GM21529 (cell line): ENCODE measurements at regions not wholly inside any gene's neighbourhood (a gene's known extent, or its start where the extent isn't known, plus 50 kb on each side); places are given as distances from the start of the nearest gene placed in this dataset.

Experiments
- ATAC-seq: cut with Tn5 transposase; IDR thresholded peaks from one replicate; pipeline ENCODE4 v1.9.1; 2021; ENCODE audit not compliant: unreplicated experiment

GRCh38 chr22:48580481-48580970 lies 1247.1 kb downstream of the BRD1 start:
- no peak for ATAC-seq

- ATAC-seq, result no peak
Observed at GRCh38 chr22:48579928-48580309, 1247.8 kb downstream of the BRD1 start.

GRCh38 chr22:48579043-48579927 lies 1248.4 kb downstream of the BRD1 start:
- ATAC-seq, result no peak

DNA sequence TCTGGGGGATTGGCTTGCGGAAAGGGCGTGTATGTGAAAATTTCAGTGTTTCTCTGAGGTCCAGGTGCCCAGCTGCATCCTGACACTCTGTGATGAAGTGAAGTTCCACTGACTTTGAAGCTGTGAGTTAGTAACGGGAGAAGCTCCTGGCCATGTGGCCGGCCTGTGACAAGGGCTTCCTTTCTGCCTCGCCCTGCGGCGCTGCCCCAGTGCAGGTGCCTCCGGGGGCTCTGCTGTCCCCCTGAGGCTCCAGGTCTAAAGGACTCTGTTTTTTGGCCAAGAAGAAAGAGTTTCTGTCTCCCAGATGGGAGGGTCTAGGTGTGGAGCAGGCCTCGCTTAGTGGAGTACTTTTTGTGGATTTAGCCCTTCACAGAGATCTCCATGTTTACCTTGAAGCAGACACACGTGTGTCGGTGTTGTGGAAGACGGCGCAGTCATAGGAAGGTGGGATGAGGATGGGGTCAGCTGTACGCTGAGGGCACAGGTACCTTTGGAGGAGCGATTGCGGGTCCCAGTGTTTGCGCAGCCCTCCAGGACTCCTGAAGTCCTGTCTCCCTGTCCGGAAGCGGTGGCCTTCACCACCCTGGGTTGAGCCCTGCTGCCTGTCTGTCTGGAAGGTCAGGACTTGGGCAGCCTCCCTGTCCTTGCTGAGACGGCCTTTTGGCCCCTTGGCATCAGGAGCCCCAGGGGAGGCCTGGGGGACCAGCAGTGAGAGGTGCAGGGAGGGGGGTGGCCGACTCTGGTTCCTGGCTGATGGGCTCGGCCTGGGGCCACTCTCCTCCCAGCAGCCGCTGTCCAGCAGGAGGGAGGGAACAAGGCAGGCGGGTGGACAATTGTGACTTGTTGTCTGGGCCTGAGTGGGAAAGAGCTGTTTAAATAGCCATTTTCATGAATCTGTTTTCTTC lies 1249.3 kb downstream of the BRD1 start:
- ATAC-seq, result no peak

DNA sequence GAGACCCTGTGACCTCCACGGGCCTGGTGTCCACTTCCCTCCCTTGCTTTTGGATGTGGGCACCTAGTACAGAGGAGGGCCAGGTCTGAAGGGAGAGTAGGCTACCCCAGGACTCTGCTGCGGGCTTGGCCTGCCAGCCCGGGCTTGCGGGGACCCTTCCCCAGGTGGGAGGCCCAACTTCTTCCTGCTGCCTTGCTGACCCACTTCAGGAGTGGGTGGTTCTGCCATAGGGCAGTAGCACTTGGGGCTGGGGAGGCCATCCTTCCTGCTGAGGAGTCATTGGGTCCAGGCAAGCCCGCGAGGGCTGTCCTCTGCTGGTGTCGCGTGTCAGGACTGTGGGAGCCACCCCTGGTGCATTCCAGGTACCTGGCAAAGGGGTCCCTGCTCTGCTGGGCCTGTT lies 1250.0 kb downstream of the BRD1 start:
- no peak for ATAC-seq

GRCh38 chr22:48577014-48577690 lies 1250.5 kb downstream of the BRD1 start:
- ATAC-seq, result no peak

- ATAC-seq, result no peak
Observed at GRCh38 chr22:48576333-48577013, 1251.2 kb downstream of the BRD1 start.

DNA sequence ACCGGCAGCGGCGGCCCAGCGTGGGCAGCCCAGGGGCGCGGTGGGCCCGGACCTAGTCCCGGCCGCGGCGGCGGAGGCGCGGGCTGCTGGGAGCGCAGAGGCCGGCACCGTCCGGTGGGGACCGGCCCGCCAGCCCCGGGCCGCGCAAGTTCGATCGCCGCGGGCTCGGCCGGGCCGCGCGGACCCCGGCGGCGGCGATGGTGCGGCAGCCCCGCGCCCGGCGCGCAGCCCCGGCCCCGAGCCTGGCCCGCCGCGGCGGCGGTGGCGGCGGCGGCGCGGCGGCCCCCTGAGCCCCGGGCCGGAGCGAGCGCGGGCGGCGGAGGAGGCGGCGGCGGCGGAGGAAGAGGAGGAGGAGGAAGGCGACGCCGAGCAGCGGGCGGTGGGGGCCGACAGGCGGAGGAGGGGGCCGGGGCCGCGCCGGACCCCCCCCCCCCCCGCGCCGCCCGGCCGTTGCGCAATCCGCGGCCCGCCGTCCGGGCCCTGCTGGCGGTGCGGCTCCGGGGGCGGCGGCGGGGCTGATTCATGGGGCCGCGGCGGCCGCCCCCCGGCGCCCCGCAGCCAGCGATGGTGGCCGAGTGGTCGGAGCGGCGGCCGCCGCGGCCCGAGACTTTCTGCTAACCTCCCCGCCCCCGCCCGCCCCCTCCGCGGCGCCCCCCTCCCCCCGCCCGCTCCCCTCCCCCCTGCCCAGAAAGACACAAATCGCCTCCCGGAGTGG lies 1251.9 kb downstream of the BRD1 start:
- ATAC-seq, result no peak

DNA sequence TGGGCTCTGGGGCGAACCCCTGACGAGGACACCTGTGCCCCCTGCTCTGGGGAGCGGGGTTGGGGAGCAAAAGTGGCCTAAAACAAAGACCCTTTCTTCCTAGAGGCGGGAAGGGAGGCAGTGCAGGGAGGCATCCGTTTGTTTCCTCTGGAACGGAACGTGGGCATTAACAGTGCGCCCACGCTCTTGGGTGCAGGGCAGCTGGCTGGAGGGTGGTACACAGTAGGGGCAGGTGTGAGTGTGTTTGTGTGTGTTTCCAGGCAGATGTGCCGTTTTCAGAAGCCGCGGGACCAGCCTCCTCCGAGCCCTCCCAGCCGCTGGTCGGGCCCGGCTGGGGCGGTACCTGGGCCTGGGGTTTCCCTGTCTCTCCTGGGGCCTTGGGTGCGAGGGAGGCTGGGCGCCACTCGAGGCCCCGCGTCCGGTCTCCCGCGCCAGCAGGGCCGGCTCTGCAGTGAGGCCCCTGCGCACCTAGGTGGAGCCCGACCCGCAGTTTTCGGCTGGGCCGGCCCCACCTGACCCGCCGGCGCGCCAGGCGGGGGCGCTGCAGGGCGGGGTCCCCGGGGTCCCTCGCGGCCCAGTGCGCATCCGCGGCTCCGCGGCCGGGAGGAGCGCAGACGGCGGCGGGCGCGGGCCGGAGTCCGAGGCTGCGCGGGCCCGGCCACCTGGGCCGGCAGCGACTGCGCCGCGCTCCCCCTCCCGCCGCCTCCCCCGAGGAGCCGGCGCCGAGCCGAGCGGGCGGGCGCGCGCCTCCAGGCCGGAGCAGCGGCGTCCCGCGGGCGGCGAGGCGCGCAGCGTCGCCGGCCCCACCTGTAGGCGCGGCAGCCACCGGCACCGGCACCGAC lies 1252.7 kb downstream of the BRD1 start:
- ATAC-seq, result no peak

DNA sequence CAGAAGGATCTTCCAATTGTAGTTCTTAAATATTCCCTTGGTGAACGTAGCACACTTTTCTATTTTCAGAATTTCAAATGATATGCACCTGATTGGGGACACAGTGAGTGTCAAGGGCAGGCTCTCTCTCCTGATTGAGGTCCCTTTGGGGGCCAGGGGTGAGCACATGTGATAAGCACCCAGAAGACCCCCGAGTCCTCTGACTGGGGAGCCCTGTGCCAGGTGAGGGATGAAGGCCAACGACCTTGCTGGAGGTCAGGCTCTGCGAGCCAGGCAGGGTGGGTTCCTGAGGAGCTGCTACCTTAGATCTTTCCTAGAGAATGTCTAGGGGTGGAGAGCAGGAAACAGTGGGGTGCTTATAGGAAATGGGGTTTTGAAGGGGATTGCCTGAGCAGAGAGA lies 1253.9 kb downstream of the BRD1 start:
- no peak for ATAC-seq

DNA sequence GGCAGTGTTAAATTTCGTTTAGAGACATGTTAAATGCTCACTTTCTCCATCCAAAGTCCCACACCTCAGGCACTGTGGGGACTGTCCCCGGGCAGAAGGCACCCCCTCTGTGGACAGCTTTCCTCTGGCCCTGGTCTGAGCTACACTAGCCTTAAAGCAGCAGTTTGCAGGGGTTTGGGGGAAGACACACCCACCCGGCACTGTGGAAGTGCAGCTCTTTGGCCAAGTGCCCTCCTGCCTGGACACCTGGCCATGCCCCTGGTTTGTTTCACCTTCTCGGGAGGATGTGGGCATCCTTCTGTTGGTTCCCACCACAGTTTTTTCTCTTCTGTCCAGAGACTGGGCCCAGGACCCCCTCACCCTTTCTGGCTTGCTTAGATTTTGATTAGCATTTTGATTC lies 1254.7 kb downstream of the BRD1 start:
- no peak for ATAC-seq

GRCh38 chr22:48570912-48571311 lies 1256.8 kb downstream of the BRD1 start:
- ATAC-seq, result no peak

GRCh38 chr22:48569476-48570233 lies 1258.0 kb downstream of the BRD1 start:
- no peak for ATAC-seq

DNA sequence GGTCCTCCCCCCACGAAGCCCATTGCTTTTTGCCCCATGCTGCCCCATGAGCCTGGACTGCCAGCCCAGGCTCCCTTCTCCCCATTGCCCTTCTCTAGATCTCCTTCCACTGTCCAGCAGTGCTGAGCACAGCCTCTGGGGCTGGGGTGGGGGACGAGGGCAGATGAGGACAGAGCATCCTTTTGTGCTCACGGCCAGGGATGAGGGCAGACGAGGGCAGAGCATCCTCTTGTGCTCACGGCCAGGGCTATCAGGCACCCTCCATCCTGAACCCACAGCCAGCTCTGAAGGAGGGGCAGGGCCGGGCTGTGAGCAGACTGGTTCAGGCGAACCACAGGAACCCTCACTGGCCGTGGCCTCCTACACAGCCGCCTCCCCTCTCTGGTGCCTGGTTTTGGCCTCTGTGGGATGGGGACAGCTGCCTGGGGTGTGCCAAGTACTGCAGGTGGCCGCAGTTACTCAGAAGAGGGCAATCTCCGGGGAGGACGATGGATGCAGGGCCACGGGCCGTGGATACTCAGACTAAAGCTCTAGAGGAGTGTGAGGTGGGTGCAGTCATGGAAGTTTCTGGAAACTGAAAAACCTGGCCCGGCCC lies 1258.8 kb downstream of the BRD1 start:
- no peak for ATAC-seq

GRCh38 chr22:48567213-48567975 lies 1260.3 kb downstream of the BRD1 start:
- ATAC-seq, result no peak

DNA sequence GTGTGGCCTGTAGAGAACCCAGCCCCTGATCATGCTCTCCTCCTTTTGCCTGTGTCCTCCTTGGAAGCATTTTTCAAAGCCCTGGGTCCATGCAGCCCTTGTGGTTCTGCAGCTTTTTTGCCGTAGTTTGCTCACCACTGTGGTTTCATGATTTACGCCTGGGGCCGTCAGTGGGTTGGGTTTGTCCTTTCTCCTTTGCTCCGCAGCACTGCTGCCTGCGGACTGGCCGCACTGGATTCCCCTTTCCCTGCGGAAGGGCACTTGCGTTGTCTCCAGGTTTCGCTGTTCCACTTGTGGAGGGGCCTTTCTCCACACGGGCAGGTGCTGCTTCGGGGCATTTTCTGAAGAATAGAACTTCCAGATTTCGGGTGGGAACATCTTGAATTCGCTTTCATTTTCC lies 1260.9 kb downstream of the BRD1 start:
- no peak for ATAC-seq

DNA sequence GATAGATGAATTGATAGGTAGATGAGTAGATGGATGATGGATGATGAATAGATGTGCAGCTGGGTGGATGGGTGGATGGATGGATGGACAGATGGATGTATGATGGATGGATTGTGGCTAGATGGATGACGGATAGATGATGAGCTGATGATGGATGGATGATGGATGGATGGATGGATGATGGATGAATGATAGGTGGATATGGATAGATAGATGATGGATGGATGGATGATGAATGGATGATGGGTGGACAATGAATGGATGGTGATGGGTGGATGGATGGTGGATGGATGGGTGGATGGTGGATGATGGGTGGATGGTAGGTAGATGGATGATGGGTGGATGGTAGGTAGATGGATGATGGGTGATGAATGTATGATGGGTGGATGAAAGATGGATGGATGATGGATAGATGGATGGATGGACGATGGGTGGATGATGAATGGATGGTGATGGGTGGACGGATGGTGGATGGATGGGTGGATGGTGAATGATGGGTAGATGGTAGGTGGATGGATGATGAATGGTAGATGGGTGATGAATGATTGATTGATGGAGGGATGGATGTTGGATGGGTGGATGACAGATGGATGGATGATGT lies 1261.7 kb downstream of the BRD1 start:
- no peak for ATAC-seq
